Lung (tissue), 11 donors: ENCODE measurements at regions not wholly inside any gene's neighbourhood (a gene's known extent, or its start where the extent isn't known, plus 50 kb on each side); places are given as distances from the start of the nearest gene placed in this dataset.

Experiments
- ATAC-seq: fragments of 200-7000 bp; cut with Tn5 transposase; one replicate; pipeline ENCODE4 v1.9.1; 2020; ENCODE audit warnings: moderate number of reproducible peaks; ENCODE audit not compliant: insufficient read depth, low FRiP score
- DNase-seq, 3 donors: peaks; one replicate each; pipeline ENCODE4 v3.0.0-alpha.2; 2013 to 2017
- H3K27ac ChIP-seq, 2 donors: one replicate each; pipeline ENCODE4 v1.5.1; 2013; ENCODE audit warnings: mild to moderate bottlenecking in 2 of 2, moderate library complexity in 2 of 2, control low read depth in 1 of 2, inconsistent platforms in 1 of 2, low read depth in 1 of 2, low read length in 1 of 2
- H3K27me3 ChIP-seq, 3 donors: one replicate each; pipeline ENCODE4 v1.5.1; 2013; ENCODE audit warnings: low read length in 2 of 3; ENCODE audit not compliant: control insufficient read depth in 3 of 3, insufficient read depth in 3 of 3
- H3K36me3 ChIP-seq, 4 donors: one replicate each; pipeline ENCODE4 v1.5.1; 2013; ENCODE audit warnings: low read length in 4 of 4, mild to moderate bottlenecking in 1 of 4, moderate library complexity in 1 of 4; ENCODE audit not compliant: control insufficient read depth in 4 of 4, insufficient read depth in 4 of 4
- H3K4me1 ChIP-seq, 5 donors: one replicate each; pipeline ENCODE4 v1.5.1; 2013; ENCODE audit warnings: low read length in 5 of 5, mild to moderate bottlenecking in 2 of 5, moderate library complexity in 1 of 5; ENCODE audit not compliant: control insufficient read depth in 5 of 5, insufficient read depth in 5 of 5
- H3K4me3 ChIP-seq: one replicate; pipeline ENCODE4 v1.5.1; 2013; ENCODE audit warnings: mild to moderate bottlenecking, control low read depth, moderate library complexity
- H3K9ac ChIP-seq, 2 donors: one replicate each; pipeline ENCODE4 v1.5.1; 2013; ENCODE audit warnings: low read length in 2 of 2, control low read depth in 1 of 2; ENCODE audit not compliant: insufficient read depth in 1 of 2
- H3K9me3 ChIP-seq, 4 donors: one replicate each; pipeline ENCODE4 v1.5.1; 2013; ENCODE audit warnings: low read length in 3 of 4, mild to moderate bottlenecking in 1 of 4, moderate library complexity in 1 of 4; ENCODE audit not compliant: control insufficient read depth in 4 of 4, insufficient read depth in 3 of 4
- CTCF ChIP-seq: IDR thresholded peaks from 2 replicates; pipeline ENCODE4 v1.5.1; 2012; ENCODE audit warnings: mild to moderate bottlenecking; ENCODE audit errors: control extremely low read depth, extremely low read depth
- WGBS, 2 donors: extraction: QIAGEN DNeasy Blood & Tissue Kit; methylation state at CpG; one replicate each; pipeline ENCODE4 v1.1.7; 2013; 5-methylcytosine and 5-hydroxymethylcytosine counted together
- donor health status: control.
- donor health status: control.
- donor health status: Bipolar disorder and iron deficiency.
- donor health status: healthy.
- donor health status: DM: yes; HTN: yes; CAD: no.

- Histone ChIP-seq H3K27me3 (no peaks in the 10 kb centered on the region), H3K4me1 (no peaks in the 10 kb centered on the region), H3K9me3 (peaks cover 0 to 4% (median 0%) of the 10 kb centered on the region in 4 donors), H3K27ac (no peak overlapping the region), H3K36me3 (no peaks in the 10 kb centered on the region), H3K4me3 (no peak overlapping the region), H3K9ac (no peak overlapping the region)
- 90 to 95% methylated on average over 1 of the region's 1 CpG for WGBS, 2 donors
- no peak for TF ChIP-seq CTCF
- ATAC-seq (no peak), DNase-seq (no peak)
These were observed 97.2 kb downstream of the HES1 start for GRCh38 chr3:194233150-194233549.

DNA sequence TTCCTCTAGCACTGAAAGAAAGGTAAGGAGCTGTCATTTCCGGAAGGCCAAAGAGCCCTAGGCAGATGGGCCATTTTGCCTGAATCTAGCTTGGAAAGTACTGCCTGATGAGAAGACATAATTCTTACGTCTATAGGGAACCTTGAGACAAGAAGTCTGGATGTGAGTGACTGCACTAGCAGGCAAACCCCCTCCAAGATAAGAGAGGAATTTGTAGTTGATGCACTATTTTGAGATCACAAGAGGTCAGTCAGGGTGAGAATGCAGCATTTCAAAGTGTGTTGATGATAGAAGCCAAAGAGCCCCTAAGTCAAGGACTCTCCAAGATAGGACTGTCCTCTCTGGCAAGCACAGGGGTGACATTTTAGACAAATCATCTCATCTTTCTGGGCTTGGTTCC is 99.2 kb downstream of the HES1 start:
- no peak overlapping the region for H3K9ac ChIP-seq
- no peaks in the 10 kb centered on the region for H3K27me3 ChIP-seq
- H3K4me3 ChIP-seq = no peak overlapping the region
- TF ChIP-seq CTCF = no peak
- H3K4me1 ChIP-seq = no peaks in the 10 kb centered on the region
- H3K27ac ChIP-seq = no peak overlapping the region
- 90 to 93% methylated on average over 2 of the region's 2 CpGs for WGBS, 2 donors
- no peaks in the 10 kb centered on the region for H3K36me3 ChIP-seq
- peaks cover 0 to 4% (median 0%) of the 10 kb centered on the region in 4 donors for H3K9me3 ChIP-seq
- no peak for DNase-seq
- ATAC-seq = no peak

DNA sequence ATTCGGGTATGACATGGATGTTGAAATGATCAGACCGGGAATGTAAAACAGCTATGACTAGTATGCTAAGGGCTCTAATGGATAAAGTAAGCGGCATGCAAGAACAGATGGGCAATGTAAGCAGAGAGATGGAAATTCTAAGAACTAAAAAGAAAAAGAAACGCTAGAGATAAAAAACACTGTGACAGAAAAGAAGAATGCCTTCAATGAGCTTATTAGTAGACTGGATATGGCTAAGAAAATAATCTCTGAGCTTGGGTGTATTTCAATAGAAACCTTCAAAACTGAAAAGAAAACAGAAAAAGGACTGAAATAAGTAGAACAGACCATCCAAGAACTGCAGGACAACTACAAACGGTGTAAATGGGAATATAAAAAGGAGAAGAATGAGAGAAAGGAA is 101.2 kb downstream of the HES1 start:
- Histone ChIP-seq H3K27me3 (no peaks in the 10 kb centered on the region), H3K4me1 (no peaks in the 10 kb centered on the region), H3K27ac (no peak overlapping the region), H3K9ac (no peak overlapping the region), H3K9me3 (peaks cover 0 to 4% (median 0%) of the 10 kb centered on the region in 4 donors), H3K36me3 (no peaks in the 10 kb centered on the region), H3K4me3 (no peak overlapping the region)
- no peak for TF ChIP-seq CTCF
- 91 to 97% methylated on average over 5 of the region's 5 CpGs for WGBS, 2 donors
- ATAC-seq (no peak), DNase-seq (no peak)

GRCh38 chr3:194240766-194241165 is 104.8 kb downstream of the HES1 start:
- no peak for TF ChIP-seq CTCF
- Histone ChIP-seq H3K27ac (no peak overlapping the region), H3K9me3 (peaks cover 0 to 4% (median 0%) of the 10 kb centered on the region in 4 donors), H3K36me3 (no peaks in the 10 kb centered on the region), H3K9ac (no peak overlapping the region), H3K4me1 (peaks cover 0 to 4% (median 0%) of the 10 kb centered on the region in 5 donors), H3K27me3 (no peaks in the 10 kb centered on the region), H3K4me3 (no peak overlapping the region)
- WGBS, 2 donors = 96% methylated on average over 7 of the region's 7 CpGs
- ATAC-seq (no peak), DNase-seq (no peak)
